ENCODE measurements at regions not wholly inside any gene's neighbourhood (a gene's known extent, or its start where the extent isn't known, plus 50 kb on each side); places are given as distances from the start of the nearest gene placed in this dataset.

DNA sequence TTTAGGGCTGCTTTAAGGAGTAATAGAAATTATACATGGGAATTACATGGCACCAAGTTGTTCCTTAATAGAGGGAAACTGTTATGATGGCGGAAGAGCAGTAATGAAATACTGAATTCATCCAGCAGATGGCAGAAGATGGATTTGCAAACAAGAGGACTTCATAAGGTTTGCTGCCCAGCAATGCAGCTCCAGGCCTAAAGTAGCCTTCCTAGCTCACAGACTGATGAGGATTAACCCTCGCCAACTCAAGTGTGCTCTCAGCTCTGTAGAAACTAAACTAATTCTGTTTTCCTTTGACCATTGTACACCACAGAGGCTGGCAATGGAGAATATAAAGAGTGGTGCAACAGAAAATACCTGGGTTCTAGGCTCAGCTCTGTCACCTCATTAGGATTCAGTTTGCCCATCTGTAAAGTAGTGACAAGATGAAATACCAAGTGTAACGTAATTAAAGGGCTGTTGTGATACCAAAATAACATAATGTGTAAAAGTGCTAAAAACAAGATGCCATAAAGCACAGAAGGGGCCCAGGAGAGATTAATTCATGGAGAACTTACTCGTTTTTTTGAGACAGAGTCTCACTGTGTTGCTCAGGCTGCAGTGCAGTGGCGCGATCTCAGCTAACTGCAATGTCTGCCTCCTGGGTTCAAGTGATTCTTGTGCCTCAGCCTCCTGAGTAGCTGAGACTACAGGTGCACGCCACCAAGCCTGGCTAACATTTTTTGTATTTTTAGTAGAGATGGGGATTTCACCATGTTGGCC, 102.4 kb upstream of the SERBP1 start:
- DNase-seq (ENCODE audit: low spot score) (no peak), ATAC-seq (ENCODE audit: insufficient number of reproducible peaks, low FRiP score, low read depth) (peak; percentile 48)
- TF ChIP-seq, protein P1, sequence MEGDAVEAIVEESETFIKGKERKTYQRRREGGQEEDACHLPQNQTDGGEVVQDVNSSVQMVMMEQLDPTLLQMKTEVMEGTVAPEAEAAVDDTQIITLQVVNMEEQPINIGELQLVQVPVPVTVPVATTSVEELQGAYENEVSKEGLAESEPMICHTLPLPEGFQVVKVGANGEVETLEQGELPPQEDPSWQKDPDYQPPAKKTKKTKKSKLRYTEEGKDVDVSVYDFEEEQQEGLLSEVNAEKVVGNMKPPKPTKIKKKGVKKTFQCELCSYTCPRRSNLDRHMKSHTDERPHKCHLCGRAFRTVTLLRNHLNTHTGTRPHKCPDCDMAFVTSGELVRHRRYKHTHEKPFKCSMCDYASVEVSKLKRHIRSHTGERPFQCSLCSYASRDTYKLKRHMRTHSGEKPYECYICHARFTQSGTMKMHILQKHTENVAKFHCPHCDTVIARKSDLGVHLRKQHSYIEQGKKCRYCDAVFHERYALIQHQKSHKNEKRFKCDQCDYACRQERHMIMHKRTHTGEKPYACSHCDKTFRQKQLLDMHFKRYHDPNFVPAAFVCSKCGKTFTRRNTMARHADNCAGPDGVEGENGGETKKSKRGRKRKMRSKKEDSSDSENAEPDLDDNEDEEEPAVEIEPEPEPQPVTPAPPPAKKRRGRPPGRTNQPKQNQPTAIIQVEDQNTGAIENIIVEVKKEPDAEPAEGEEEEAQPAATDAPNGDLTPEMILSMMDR (IDR thresholded peaks at IDR 0.05) = peak; percentile 85
- Histone ChIP-seq H3K9me3 (no peaks in the 10 kb centered on the region), H3K4me3 (no peak overlapping the region), H3K36me3 (no peaks in the 10 kb centered on the region), H3K4me1 (ENCODE audit: control insufficient read depth in 1 of 2, low read depth in 2 of 2) (peaks cover 2 to 14% of the 10 kb centered on the region in 2 donors), H3K27ac (no peak overlapping the region), H3K27me3 (replicated peaks; ENCODE audit: insufficient read depth) (no peaks in the 10 kb centered on the region)

GRCh38 chr1:67534627-67535065, 104.4 kb upstream of the SERBP1 start:
- no peak for ATAC-seq (ENCODE audit: insufficient number of reproducible peaks, low FRiP score, low read depth)
- TF ChIP-seq, protein P1 (IDR thresholded peaks at IDR 0.05) = no peak
- H3K4me3 ChIP-seq = no peak overlapping the region
- H3K9me3 ChIP-seq = no peaks in the 10 kb centered on the region
- no peaks in the 10 kb centered on the region for H3K36me3 ChIP-seq
- no peaks in the 10 kb centered on the region for H3K27me3 ChIP-seq (replicated peaks; ENCODE audit: insufficient read depth)
- DNase-seq (ENCODE audit: low spot score) = no peak
- H3K27ac ChIP-seq = no peak overlapping the region
- H3K4me1 ChIP-seq (ENCODE audit: control insufficient read depth in 1 of 2, low read depth in 2 of 2) = peaks cover 3 to 20% of the 10 kb centered on the region in 2 donors

DNA sequence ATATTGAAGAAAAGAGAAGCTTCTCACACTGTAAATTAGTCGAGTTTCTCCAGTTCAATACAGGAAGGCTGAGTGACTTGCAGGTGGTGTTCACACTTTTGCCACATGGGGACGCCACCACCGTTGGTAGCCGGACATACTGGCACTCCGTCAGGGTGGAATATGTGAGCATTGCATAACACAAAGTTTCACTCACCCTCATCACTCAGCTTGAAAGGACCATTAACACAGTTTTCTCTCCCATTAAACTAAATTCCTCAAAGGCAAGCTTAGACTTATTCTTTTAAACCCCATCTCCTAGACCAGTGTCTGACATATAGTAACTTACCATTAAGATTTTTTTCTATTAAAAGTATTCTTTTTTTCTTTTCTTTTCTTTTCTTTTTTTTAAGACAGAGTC, 105.3 kb upstream of the SERBP1 start:
- ATAC-seq (ENCODE audit: insufficient number of reproducible peaks, low FRiP score, low read depth) (peak; percentile 85), DNase-seq (ENCODE audit: low spot score) (peak; percentile 35)
- H3K4me1 ChIP-seq (ENCODE audit: control insufficient read depth in 1 of 2, low read depth in 2 of 2) = peaks cover 3 to 20% of the 10 kb centered on the region in 2 donors
- H3K27ac ChIP-seq = no peak overlapping the region
- H3K4me3 ChIP-seq = no peak overlapping the region
- no peaks in the 10 kb centered on the region for H3K27me3 ChIP-seq (replicated peaks; ENCODE audit: insufficient read depth)
- TF ChIP-seq, protein P1 (IDR thresholded peaks at IDR 0.05) = peak; percentile 96
- no peaks in the 10 kb centered on the region for H3K36me3 ChIP-seq
- H3K9me3 ChIP-seq = no peaks in the 10 kb centered on the region

- H3K9me3 ChIP-seq = no peaks in the 10 kb centered on the region
- DNase-seq (ENCODE audit: low spot score) = no peak
- peak overlapping the region; percentile 40 to 48 for H3K27ac ChIP-seq
- TF ChIP-seq, protein P1 (IDR thresholded peaks at IDR 0.05) = no peak
- peaks cover 3 to 20% of the 10 kb centered on the region in 2 donors for H3K4me1 ChIP-seq (ENCODE audit: control insufficient read depth in 1 of 2, low read depth in 2 of 2)
- no peaks in the 10 kb centered on the region for H3K27me3 ChIP-seq (replicated peaks; ENCODE audit: insufficient read depth)
- no peak for ATAC-seq (ENCODE audit: insufficient number of reproducible peaks, low FRiP score, low read depth)
- no peaks in the 10 kb centered on the region for H3K36me3 ChIP-seq
- peak overlapping the region; percentile 28 for H3K4me3 ChIP-seq
Measured at GRCh38 chr1:67536957-67537666, 106.9 kb upstream of the SERBP1 start.

DNA sequence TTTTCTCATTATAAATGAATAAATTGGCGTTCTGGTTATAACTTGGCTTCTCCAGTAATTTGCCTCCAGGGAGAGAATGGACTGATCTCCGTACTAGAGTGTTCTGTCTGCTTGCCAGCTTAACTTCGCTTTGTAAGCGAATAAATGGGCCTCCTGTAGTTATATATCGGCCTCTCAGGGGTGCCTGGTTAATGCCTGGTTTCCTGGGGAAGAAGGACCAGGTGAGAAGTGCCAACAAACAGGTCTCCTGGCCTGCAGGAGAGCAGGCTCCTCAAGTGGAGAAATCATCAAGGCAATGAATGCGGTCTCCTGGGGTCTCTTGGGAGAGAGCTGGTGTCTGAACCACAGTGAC, 107.4 kb upstream of the SERBP1 start:
- H3K4me3 ChIP-seq = peak overlapping the region; percentile 28
- TF ChIP-seq, protein P1 (IDR thresholded peaks at IDR 0.05) = no peak
- no peaks in the 10 kb centered on the region for H3K9me3 ChIP-seq
- ATAC-seq (ENCODE audit: insufficient number of reproducible peaks, low FRiP score, low read depth) (no peak), DNase-seq (ENCODE audit: low spot score) (no peak)
- no peaks in the 10 kb centered on the region for H3K27me3 ChIP-seq (replicated peaks; ENCODE audit: insufficient read depth)
- H3K36me3 ChIP-seq = no peaks in the 10 kb centered on the region
- peaks cover 3 to 20% of the 10 kb centered on the region in 2 donors for H3K4me1 ChIP-seq (ENCODE audit: control insufficient read depth in 1 of 2, low read depth in 2 of 2)
- H3K27ac ChIP-seq = peak overlapping the region; percentile 40 to 48
